Raji (cell line): ENCODE measurements at regions not wholly inside any gene's neighbourhood (a gene's known extent, or its start where the extent isn't known, plus 50 kb on each side); places are given as distances from the start of the nearest gene placed in this dataset.

Source experiments
- POLR2A ChIP-seq: IDR thresholded peaks from 2 replicates; pipeline ENCODE4 v1.6.1; 2011; ENCODE audit warnings: low read depth, low read length, control low read depth; ENCODE audit not compliant: insufficient read depth

DNA sequence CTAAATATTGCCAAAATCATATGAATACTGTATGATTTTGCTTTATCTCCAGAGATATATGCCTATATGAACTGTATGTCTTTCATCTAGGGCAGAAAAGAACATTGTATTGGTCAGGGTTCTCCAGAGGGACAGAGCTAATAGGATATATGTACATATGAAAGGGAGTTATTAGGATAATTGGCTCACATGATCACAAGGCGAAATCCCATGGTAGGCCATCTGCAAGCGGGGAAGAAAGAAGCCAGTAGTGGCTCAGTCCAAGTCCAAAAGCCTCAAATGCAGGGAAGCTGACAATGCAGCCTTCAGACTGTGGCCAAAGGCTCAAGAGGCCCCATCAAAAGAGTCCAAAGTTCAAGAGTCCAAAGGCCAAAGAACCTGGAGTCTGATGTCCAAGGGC lies 209.9 kb downstream of the RNF144A start:
- TF ChIP-seq POLR2A: no peak

GRCh38 chr2:7127687-7128086 lies 210.5 kb downstream of the RNF144A start:
- TF ChIP-seq POLR2A: no peak

DNA sequence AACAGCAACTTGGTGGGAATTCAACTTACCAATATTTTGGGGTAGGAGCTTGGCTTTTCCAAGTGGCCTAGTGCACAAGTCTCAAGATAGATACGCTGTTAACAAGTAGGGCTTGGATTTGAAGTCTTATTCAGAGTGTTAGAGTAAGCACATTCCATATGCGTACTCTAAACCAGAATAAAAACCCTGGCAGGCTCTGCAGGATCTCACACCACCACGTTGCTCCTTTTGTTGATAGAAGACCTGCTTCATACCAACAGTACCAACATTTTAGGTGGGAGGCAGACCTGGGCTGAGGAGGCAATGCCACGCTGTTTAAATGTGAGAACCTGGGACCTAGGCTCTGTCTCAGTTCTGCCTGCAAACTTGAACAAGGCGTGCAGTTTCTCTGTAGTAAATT lies 214.0 kb downstream of the RNF144A start:
- no peak for TF ChIP-seq POLR2A

DNA sequence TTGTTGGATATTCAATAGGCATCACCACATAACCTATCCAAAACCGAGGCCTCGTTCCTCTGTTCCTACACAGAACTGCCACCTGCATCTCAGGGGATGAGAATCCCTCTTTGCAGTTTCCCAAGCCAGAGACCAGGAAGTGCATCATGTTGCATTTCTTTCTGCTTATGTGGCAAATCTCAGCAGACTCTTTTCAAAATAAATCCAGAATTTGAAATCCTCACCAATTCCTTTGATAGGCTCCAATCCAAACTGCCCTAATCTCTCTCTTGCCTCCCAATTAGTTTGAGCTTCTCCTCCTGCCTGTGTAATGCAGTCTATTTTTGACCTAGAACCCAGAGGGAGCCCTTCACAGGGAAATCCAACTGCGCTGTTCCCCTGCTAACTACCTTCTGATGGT lies 215.5 kb downstream of the RNF144A start:
- TF ChIP-seq POLR2A: no peak

DNA sequence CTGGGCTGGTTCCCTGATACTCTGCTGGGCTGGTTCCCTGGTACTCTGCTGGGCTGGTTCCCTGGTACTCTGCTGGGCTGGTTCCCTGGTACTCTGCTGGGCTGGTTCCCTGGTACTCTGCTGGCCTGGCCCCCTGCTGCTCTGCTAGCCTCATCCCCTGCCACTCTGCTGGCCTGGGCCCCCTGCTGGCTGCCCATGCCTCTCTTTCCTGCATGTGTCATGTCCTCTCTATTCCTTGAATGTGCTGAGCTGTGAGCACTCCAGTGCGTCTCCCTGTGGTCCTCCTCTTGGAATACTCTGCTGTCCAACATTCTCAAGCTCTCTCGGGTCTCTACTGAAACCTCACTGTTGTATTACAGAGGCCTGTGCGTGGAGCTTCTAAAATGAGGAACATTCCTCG lies 216.3 kb downstream of the RNF144A start:
- no peak for TF ChIP-seq POLR2A

GRCh38 chr2:7140306-7140705 lies 223.1 kb downstream of the RNF144A start:
- no peak for TF ChIP-seq POLR2A

GRCh38 chr2:7145707-7146106 lies 228.5 kb downstream of the RNF144A start:
- TF ChIP-seq POLR2A: no peak

- no peak for TF ChIP-seq POLR2A
Observed at GRCh38 chr2:7146151-7146550, 228.9 kb downstream of the RNF144A start.

DNA sequence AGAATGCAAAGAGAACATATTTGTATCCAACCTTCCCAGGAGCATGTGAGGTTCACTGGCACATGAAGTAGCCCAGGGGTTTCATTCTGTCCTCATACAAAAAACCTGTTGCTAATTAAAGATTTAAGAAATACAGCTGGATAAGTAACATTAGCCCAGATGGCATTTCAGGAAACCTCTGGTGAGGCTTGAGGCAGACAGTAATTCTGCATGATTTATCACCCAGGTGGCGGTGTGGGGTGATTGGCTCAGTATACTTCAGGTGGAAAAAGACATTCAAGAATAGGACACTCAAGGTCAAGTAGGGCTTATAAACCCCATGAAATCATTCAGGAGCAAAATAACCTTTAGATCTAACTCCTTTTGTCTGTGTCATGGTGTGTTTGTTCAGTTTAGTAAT lies 237.4 kb downstream of the RNF144A start:
- no peak for TF ChIP-seq POLR2A

GRCh38 chr2:7161501-7161900 lies 244.3 kb downstream of the RNF144A start:
- no peak for TF ChIP-seq POLR2A

- no peak for TF ChIP-seq POLR2A
Observed at GRCh38 chr2:7165736-7166135, 248.5 kb downstream of the RNF144A start.

DNA sequence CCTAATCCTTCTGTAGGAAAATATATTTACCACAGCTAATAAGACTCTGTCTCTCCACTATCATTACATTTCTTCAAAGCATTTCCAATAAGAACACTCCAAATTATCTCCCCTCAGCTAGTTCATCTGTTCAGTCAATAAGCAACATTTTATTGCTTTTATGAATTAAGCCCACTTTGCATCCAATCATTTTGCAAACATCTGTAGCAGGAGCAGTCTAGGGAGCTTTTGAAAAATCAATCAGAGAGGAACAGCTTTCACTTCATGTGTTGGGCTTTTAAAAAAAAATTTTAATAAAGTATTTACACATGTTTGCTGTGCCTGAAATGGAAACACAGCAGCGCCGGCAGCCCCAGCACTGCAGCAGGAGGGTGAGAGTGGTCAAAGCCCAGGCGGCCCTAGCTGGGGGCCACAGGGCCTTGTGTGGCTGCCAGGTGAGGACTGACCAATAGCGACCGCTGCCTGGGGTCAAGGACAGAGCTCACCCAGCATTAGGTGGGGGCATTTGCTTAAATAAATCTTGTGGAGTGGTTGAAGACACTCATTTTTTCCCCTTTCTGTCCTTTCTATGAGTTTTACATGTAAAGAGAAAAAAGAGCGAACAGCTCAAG lies 250.7 kb downstream of the RNF144A start:
- TF ChIP-seq POLR2A: no peak

DNA sequence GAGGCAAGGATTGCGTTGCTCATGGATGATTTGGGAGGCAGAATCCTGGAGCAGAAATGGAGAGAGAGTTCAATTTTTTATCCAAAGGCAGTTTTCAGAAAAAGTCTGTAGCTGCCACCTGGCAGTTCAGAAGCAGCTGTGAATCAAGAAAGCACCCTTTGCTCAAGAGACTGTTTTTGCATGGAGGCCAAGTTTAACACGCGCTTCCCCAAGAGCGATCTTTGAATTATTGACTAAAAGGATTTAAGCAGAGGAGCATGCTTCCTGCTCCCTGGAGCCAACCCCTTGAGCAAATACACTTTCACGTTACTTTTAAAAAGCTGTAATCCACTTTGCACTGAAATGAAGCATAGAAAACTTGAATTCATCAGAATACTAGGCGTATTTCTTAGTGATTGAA lies 252.4 kb downstream of the RNF144A start:
- TF ChIP-seq POLR2A: no peak

DNA sequence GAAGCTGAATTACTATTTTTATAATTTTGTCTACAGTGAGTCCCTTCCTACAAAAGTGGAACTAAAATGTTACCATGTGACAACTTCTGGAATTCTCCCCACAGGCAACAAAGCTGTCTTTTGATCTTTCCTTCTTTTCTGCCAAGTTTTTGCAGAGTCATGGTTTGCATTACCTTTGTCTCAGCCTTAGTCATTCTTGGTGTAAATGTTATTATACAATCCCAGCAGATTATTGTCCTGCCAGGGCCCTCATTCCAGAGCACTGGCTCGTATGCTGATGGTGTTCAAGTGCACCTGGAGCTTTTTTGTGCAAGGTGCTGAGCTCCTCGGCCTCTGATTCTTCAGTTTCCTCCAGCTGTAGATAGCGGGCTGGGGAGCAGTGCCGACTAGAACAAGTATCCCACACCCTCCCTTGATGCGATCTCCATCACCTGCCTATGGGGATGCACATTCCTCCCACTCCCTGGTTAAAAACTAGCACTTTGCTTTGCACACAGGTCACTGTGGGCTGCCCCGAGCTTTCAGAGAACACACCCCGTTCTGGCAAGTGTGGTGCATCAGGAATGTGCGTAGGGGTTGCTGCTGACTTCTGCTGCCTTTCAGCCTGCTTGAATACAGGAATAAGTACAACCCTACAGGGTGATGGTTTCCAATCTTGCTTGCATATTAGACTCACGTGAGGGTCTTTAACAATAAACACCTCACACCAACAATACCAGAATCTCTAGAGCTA lies 263.6 kb downstream of the RNF144A start:
- TF ChIP-seq POLR2A: no peak

GRCh38 chr2:7182525-7182924 lies 265.3 kb downstream of the RNF144A start:
- TF ChIP-seq POLR2A: no peak

- TF ChIP-seq POLR2A: no peak
Observed at GRCh38 chr2:7189106-7189505, 271.9 kb downstream of the RNF144A start.
